OCI-LY7 (cell line): ENCODE measurements at regions not wholly inside any gene's neighbourhood (a gene's known extent, or its start where the extent isn't known, plus 50 kb on each side); places are given as distances from the start of the nearest gene placed in this dataset.

Source experiments
- EZH2phosphoT487 ChIP-seq: fragments of 200-600 bp; sonication (generic); IDR thresholded peaks from 2 replicates; pipeline ENCODE4 v1.6.1; 2018; ENCODE audit warnings: low read depth, borderline replicate concordance, mild to moderate bottlenecking, mixed run types, antibody characterized with exemption, low read length, moderate library complexity, mixed read lengths
- TF ChIP-seq, protein P1 (sequence below): fragments of 200-600 bp; sonication (generic); conservative IDR thresholded peaks from 2 replicates; pipeline ENCODE4 v1.5.1; 2014; ENCODE audit warnings: mild to moderate bottlenecking, antibody characterized with exemption, low read length, moderate library complexity, mixed read lengths

DNA sequence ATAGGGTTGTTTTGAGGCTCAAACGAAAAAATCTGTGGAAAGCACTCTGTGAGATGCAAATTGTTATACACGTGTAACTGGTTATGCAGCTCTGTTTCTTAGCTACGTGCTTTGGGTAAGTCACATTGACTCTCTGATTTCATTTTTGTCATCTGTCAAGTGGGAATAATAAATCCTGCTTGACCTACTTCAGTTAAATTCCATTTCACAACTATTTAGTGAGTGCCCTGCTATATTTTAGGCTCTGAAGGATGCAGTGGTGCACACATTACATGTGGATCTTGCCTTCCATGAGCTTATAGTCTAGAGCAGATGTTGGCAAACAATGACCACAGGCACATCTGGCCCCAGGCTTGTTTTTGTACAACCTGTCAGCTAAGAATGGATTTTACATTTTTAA, 133.6 kb upstream of the PLET1 start:
- TF ChIP-seq, protein P1, sequence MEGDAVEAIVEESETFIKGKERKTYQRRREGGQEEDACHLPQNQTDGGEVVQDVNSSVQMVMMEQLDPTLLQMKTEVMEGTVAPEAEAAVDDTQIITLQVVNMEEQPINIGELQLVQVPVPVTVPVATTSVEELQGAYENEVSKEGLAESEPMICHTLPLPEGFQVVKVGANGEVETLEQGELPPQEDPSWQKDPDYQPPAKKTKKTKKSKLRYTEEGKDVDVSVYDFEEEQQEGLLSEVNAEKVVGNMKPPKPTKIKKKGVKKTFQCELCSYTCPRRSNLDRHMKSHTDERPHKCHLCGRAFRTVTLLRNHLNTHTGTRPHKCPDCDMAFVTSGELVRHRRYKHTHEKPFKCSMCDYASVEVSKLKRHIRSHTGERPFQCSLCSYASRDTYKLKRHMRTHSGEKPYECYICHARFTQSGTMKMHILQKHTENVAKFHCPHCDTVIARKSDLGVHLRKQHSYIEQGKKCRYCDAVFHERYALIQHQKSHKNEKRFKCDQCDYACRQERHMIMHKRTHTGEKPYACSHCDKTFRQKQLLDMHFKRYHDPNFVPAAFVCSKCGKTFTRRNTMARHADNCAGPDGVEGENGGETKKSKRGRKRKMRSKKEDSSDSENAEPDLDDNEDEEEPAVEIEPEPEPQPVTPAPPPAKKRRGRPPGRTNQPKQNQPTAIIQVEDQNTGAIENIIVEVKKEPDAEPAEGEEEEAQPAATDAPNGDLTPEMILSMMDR, result no peak
- no peak for TF ChIP-seq EZH2phosphoT487
